IPS DF 4.7 (cell line): ENCODE measurements at regions not wholly inside any gene's neighbourhood (a gene's known extent, or its start where the extent isn't known, plus 50 kb on each side); places are given as distances from the start of the nearest gene placed in this dataset.

Experiments used
- DNase-seq: peaks from one replicate; pipeline ENCODE4 v3.0.0-alpha.2; 2013; ENCODE audit warnings: low spot score; ENCODE audit errors: extremely low read depth

GRCh38 chr4:120432301-120432860 is 365.7 kb upstream of the MAD2L1 start:
- no peak for DNase-seq

GRCh38 chr4:120431180-120431579 is 364.5 kb upstream of the MAD2L1 start:
- no peak for DNase-seq

- DNase-seq, result no peak
These were observed 351.5 kb upstream of the MAD2L1 start for GRCh38 chr4:120418146-120418545.

- DNase-seq, result no peak
These were observed 349.2 kb upstream of the MAD2L1 start for GRCh38 chr4:120415896-120416295.

- DNase-seq, result no peak
These were observed 340.3 kb upstream of the MAD2L1 start for GRCh38 chr4:120406960-120407359.

GRCh38 chr4:120403296-120403695 is 336.6 kb upstream of the MAD2L1 start:
- no peak for DNase-seq

GRCh38 chr4:120400441-120400840 is 333.8 kb upstream of the MAD2L1 start:
- no peak for DNase-seq

GRCh38 chr4:120399826-120400225 is 333.2 kb upstream of the MAD2L1 start:
- DNase-seq, result no peak

- DNase-seq, result no peak
These were observed 329.1 kb upstream of the MAD2L1 start for GRCh38 chr4:120395746-120396145.

- no peak for DNase-seq
These were observed 289.2 kb upstream of the MAD2L1 start for GRCh38 chr4:120355881-120356280.

GRCh38 chr4:120354381-120354780 is 287.7 kb upstream of the MAD2L1 start:
- no peak for DNase-seq

- DNase-seq, result no peak
These were observed 286.6 kb upstream of the MAD2L1 start for GRCh38 chr4:120353235-120353634.

GRCh38 chr4:120352739-120353138 is 286.1 kb upstream of the MAD2L1 start:
- DNase-seq, result no peak

GRCh38 chr4:120348948-120349347 is 282.3 kb upstream of the MAD2L1 start:
- DNase-seq, result no peak

- DNase-seq, result no peak
These were observed 281.9 kb upstream of the MAD2L1 start for GRCh38 chr4:120348521-120348920.

GRCh38 chr4:120331486-120332370 is 265.1 kb upstream of the MAD2L1 start:
- DNase-seq, result no peak

- no peak for DNase-seq
These were observed 262.7 kb upstream of the MAD2L1 start for GRCh38 chr4:120329386-120329785.

- DNase-seq, result peak; percentile 33
These were observed 260.6 kb upstream of the MAD2L1 start for GRCh38 chr4:120327276-120327675.

GRCh38 chr4:120319046-120319767 is 252.6 kb upstream of the MAD2L1 start:
- DNase-seq, result no peak

GRCh38 chr4:120318196-120318846 is 251.7 kb upstream of the MAD2L1 start:
- DNase-seq, result no peak

- no peak for DNase-seq
These were observed 251.1 kb upstream of the MAD2L1 start for GRCh38 chr4:120317713-120318112.

- no peak for DNase-seq
These were observed 249.8 kb upstream of the MAD2L1 start for GRCh38 chr4:120316416-120316815.
